Activated T-cell treated with anti-CD3 and anti-CD28 coated beads, Interleukin-2, amount 50 U/mL, for 4 hours (primary cell): ENCODE measurements at regions not wholly inside any gene's neighbourhood (a gene's known extent, or its start where the extent isn't known, plus 50 kb on each side); places are given as distances from the start of the nearest gene placed in this dataset.
"Not testable (repeated sequence)": the region's sequence is repeated elsewhere in the genome, so short reads cannot be mapped to it uniquely, and the experiment has no call there.

Experiments used
- ATAC-seq, 2 donors: fragments of 200-7000 bp; cut with Tn5 transposase; one replicate each; pipeline ENCODE4 v1.10.0; 2021
- DNase-seq: peaks from one replicate; pipeline ENCODE4 v3.0.0-alpha.2; 2020
- H3K27me3 Mint-ChIP-seq: one replicate; pipeline ENCODE4 v1.8.0; 2021; ENCODE audit warnings: low read depth, mixed read lengths
- H3K36me3 Mint-ChIP-seq: one replicate; pipeline ENCODE4 v1.8.0; 2022; ENCODE audit warnings: mixed read lengths; ENCODE audit not compliant: insufficient read depth
- H3K4me1 Mint-ChIP-seq: one replicate; pipeline ENCODE4 v1.8.0; 2021; ENCODE audit warnings: low read depth, mixed read lengths
- H3K4me3 Mint-ChIP-seq: one replicate; pipeline ENCODE4 v1.8.0; 2021; ENCODE audit warnings: mild to moderate bottlenecking, moderate library complexity, mixed read lengths
- H3K9me3 Mint-ChIP-seq: one replicate; pipeline ENCODE4 v1.8.0; 2021; ENCODE audit warnings: mixed read lengths

- Mint-ChIP-seq H3K27me3 (no peaks in the 10 kb centered on the region), H3K4me3 (no peak overlapping the region), H3K36me3 (no peaks in the 10 kb centered on the region), H3K4me1 (no peaks in the 10 kb centered on the region), H3K9me3 (peaks cover 18% of the 10 kb centered on the region)
- no peak for DNase-seq
- ATAC-seq: no peak
Observed at GRCh38 chr1:95752515-95753381, 518.7 kb downstream of the RWDD3 start.

GRCh38 chr1:95753382-95754016 lies 519.5 kb downstream of the RWDD3 start:
- Mint-ChIP-seq H3K4me1 (no peaks in the 10 kb centered on the region), H3K4me3 (no peak overlapping the region), H3K36me3 (no peaks in the 10 kb centered on the region), H3K9me3 (peaks cover 18% of the 10 kb centered on the region), H3K27me3 (no peaks in the 10 kb centered on the region)
- no peak for DNase-seq
- no peak for ATAC-seq

GRCh38 chr1:95754412-95754811 lies 520.4 kb downstream of the RWDD3 start:
- DNase-seq: no peak
- Mint-ChIP-seq H3K4me3 (no peak overlapping the region), H3K4me1 (no peaks in the 10 kb centered on the region), H3K36me3 (no peaks in the 10 kb centered on the region), H3K9me3 (peaks cover 20% of the 10 kb centered on the region), H3K27me3 (no peaks in the 10 kb centered on the region)
- no peak for ATAC-seq

- ATAC-seq (no peak), DNase-seq (no peak)
- no peaks in the 10 kb centered on the region for H3K4me1 Mint-ChIP-seq
- no peaks in the 10 kb centered on the region for H3K9me3 Mint-ChIP-seq
- H3K27me3 Mint-ChIP-seq: no peaks in the 10 kb centered on the region
- H3K36me3 Mint-ChIP-seq: no peaks in the 10 kb centered on the region
- H3K4me3 Mint-ChIP-seq: no peak overlapping the region
Observed at GRCh38 chr1:95766036-95766435, 532.0 kb downstream of the RWDD3 start.

- no peak for DNase-seq
- Mint-ChIP-seq H3K9me3 (peaks cover 7% of the 10 kb centered on the region), H3K27me3 (no peaks in the 10 kb centered on the region), H3K36me3 (no peaks in the 10 kb centered on the region), H3K4me3 (no peak overlapping the region), H3K4me1 (no peaks in the 10 kb centered on the region)
- no peak for ATAC-seq
Observed at GRCh38 chr1:95770581-95770980, 536.6 kb downstream of the RWDD3 start.

GRCh38 chr1:95778217-95778616 lies 544.2 kb downstream of the RWDD3 start:
- ATAC-seq: no peak
- DNase-seq: no peak
- no peaks in the 10 kb centered on the region for H3K4me1 Mint-ChIP-seq
- H3K36me3 Mint-ChIP-seq: no peaks in the 10 kb centered on the region
- H3K4me3 Mint-ChIP-seq: no peak overlapping the region
- H3K9me3 Mint-ChIP-seq: peaks cover 3% of the 10 kb centered on the region
- H3K27me3 Mint-ChIP-seq: no peaks in the 10 kb centered on the region

- H3K4me1 Mint-ChIP-seq: no peaks in the 10 kb centered on the region
- ATAC-seq (no peak), DNase-seq (no peak)
- no peaks in the 10 kb centered on the region for H3K36me3 Mint-ChIP-seq
- H3K9me3 Mint-ChIP-seq: peaks cover 3% of the 10 kb centered on the region
- no peaks in the 10 kb centered on the region for H3K27me3 Mint-ChIP-seq
- no peak overlapping the region for H3K4me3 Mint-ChIP-seq
Observed at GRCh38 chr1:95780836-95781235, 546.8 kb downstream of the RWDD3 start.

- Mint-ChIP-seq H3K4me1 (no peaks in the 10 kb centered on the region), H3K4me3 (no peak overlapping the region), H3K36me3 (no peaks in the 10 kb centered on the region), H3K9me3 (peaks cover 12% of the 10 kb centered on the region), H3K27me3 (no peaks in the 10 kb centered on the region)
- no peak for ATAC-seq
- DNase-seq: no peak
Observed at GRCh38 chr1:95790136-95790535, 556.1 kb downstream of the RWDD3 start.

GRCh38 chr1:95793893-95794292 lies 559.9 kb downstream of the RWDD3 start:
- Mint-ChIP-seq H3K4me3 (no peak overlapping the region), H3K9me3 (peaks cover 9% of the 10 kb centered on the region), H3K36me3 (no peaks in the 10 kb centered on the region), H3K4me1 (no peaks in the 10 kb centered on the region), H3K27me3 (no peaks in the 10 kb centered on the region)
- DNase-seq (no peak), ATAC-seq (no peak)

- H3K4me3 Mint-ChIP-seq, H3K9me3 Mint-ChIP-seq, H3K27me3 Mint-ChIP-seq, ATAC-seq, H3K4me1 Mint-ChIP-seq, DNase-seq, H3K36me3 Mint-ChIP-seq: not testable (repeated sequence)
Observed at GRCh38 chr1:95797761-95798160, 563.8 kb downstream of the RWDD3 start.

- Mint-ChIP-seq H3K36me3 (no peaks in the 10 kb centered on the region), H3K4me3 (no peak overlapping the region), H3K9me3 (peaks cover 8% of the 10 kb centered on the region), H3K27me3 (no peaks in the 10 kb centered on the region), H3K4me1 (no peaks in the 10 kb centered on the region)
- DNase-seq (no peak), ATAC-seq (no peak)
Observed at GRCh38 chr1:95806171-95806570, 572.2 kb downstream of the RWDD3 start.

- no peaks in the 10 kb centered on the region for H3K36me3 Mint-ChIP-seq
- H3K4me1 Mint-ChIP-seq: no peaks in the 10 kb centered on the region
- no peak overlapping the region for H3K4me3 Mint-ChIP-seq
- H3K27me3 Mint-ChIP-seq: no peaks in the 10 kb centered on the region
- ATAC-seq (no peak), DNase-seq (no peak)
- H3K9me3 Mint-ChIP-seq: peaks cover 6% of the 10 kb centered on the region
Observed at GRCh38 chr1:95809391-95809790, 575.4 kb downstream of the RWDD3 start.

- Mint-ChIP-seq H3K36me3 (no peaks in the 10 kb centered on the region), H3K27me3 (no peaks in the 10 kb centered on the region), H3K9me3 (peaks cover 13% of the 10 kb centered on the region), H3K4me3 (no peak overlapping the region), H3K4me1 (no peaks in the 10 kb centered on the region)
- DNase-seq (no peak), ATAC-seq (no peak)
Observed at GRCh38 chr1:95815511-95815910, 581.5 kb downstream of the RWDD3 start.

- DNase-seq (no peak), ATAC-seq (no peak)
- no peaks in the 10 kb centered on the region for H3K36me3 Mint-ChIP-seq
- H3K4me1 Mint-ChIP-seq: no peaks in the 10 kb centered on the region
- H3K27me3 Mint-ChIP-seq: no peaks in the 10 kb centered on the region
- H3K9me3 Mint-ChIP-seq: peaks cover under 1% of the 10 kb centered on the region
- H3K4me3 Mint-ChIP-seq: no peak overlapping the region
Observed at GRCh38 chr1:95829556-95829955, 595.5 kb downstream of the RWDD3 start.

GRCh38 chr1:95832370-95832769 lies 598.4 kb downstream of the RWDD3 start:
- peaks cover 19% of the 10 kb centered on the region for H3K9me3 Mint-ChIP-seq
- H3K4me3 Mint-ChIP-seq: no peak overlapping the region
- ATAC-seq (no peak), DNase-seq (no peak)
- no peaks in the 10 kb centered on the region for H3K27me3 Mint-ChIP-seq
- H3K36me3 Mint-ChIP-seq: no peaks in the 10 kb centered on the region
- no peaks in the 10 kb centered on the region for H3K4me1 Mint-ChIP-seq
